Parathyroid adenoma (tissue), 2 donors: ENCODE measurements at regions not wholly inside any gene's neighbourhood (a gene's known extent, or its start where the extent isn't known, plus 50 kb on each side); places are given as distances from the start of the nearest gene placed in this dataset.

ENCODE experiments used
- H2AFZ ChIP-seq: fragments of 300-600 bp; sonication (generic); one replicate; pipeline ENCODE4 v1.7.0; 2017; ENCODE audit warnings: antibody characterized with exemption, mild to moderate bottlenecking
- H3K27ac ChIP-seq: fragments of 300-600 bp; sonication (generic); one replicate; pipeline ENCODE4 v1.7.0; 2017
- H3K27me3 ChIP-seq: fragments of 300-600 bp; sonication (generic); one replicate; pipeline ENCODE4 v1.7.0; 2017; ENCODE audit warnings: low read length; ENCODE audit not compliant: control insufficient read depth, insufficient read depth
- H3K36me3 ChIP-seq: fragments of 300-600 bp; sonication (generic); one replicate; pipeline ENCODE4 v1.7.0; 2017; ENCODE audit warnings: low read length; ENCODE audit not compliant: control insufficient read depth, insufficient read depth
- H3K4me1 ChIP-seq: fragments of 300-600 bp; sonication (generic); one replicate; pipeline ENCODE4 v1.7.0; 2017; ENCODE audit warnings: control low read depth
- H3K4me2 ChIP-seq: fragments of 300-600 bp; sonication (generic); one replicate; pipeline ENCODE4 v1.7.0; 2017; ENCODE audit warnings: low read length
- H3K4me3 ChIP-seq: fragments of 300-600 bp; sonication (generic); one replicate; pipeline ENCODE4 v1.7.0; 2017; ENCODE audit warnings: low read depth, low read length
- H3K79me2 ChIP-seq: fragments of 300-600 bp; sonication (generic); one replicate; pipeline ENCODE4 v1.7.0; 2017; ENCODE audit warnings: control low read depth
- H3K9ac ChIP-seq: fragments of 300-600 bp; sonication (generic); one replicate; pipeline ENCODE4 v1.7.0; 2017; ENCODE audit warnings: mild to moderate bottlenecking
- H3K9me3 ChIP-seq: fragments of 300-600 bp; sonication (generic); one replicate; pipeline ENCODE4 v1.7.0; 2017; ENCODE audit warnings: low read length; ENCODE audit not compliant: control insufficient read depth
- CTCF ChIP-seq: fragments of 300-600 bp; sonication (generic); IDR thresholded peaks from one replicate; pipeline ENCODE4 v1.7.0; 2017; ENCODE audit warnings: antibody characterized with exemption, mild to moderate bottlenecking
- donor health status: primary hyperparathyroidism.

GRCh38 chr14:86388216-86388615 lies 858.3 kb downstream of the FLRT2 start:
- Histone ChIP-seq H3K79me2 (no peaks in the 10 kb centered on the region), H3K9ac (no peak overlapping the region), H3K4me3 (no peak overlapping the region), H3K9me3 (no peaks in the 10 kb centered on the region), H3K27ac (no peak overlapping the region), H3K4me1 (no peaks in the 10 kb centered on the region), H2AFZ (no peak overlapping the region), H3K27me3 (no peaks in the 10 kb centered on the region), H3K4me2 (no peak overlapping the region), H3K36me3 (no peaks in the 10 kb centered on the region)
- no peak for TF ChIP-seq CTCF

GRCh38 chr14:86373886-86374285 lies 843.9 kb downstream of the FLRT2 start:
- Histone ChIP-seq H3K27me3 (no peaks in the 10 kb centered on the region), H3K36me3 (no peaks in the 10 kb centered on the region), H3K4me2 (no peak overlapping the region), H3K9ac (no peak overlapping the region), H2AFZ (no peak overlapping the region), H3K79me2 (no peaks in the 10 kb centered on the region), H3K4me1 (no peaks in the 10 kb centered on the region), H3K9me3 (no peaks in the 10 kb centered on the region), H3K4me3 (no peak overlapping the region), H3K27ac (no peak overlapping the region)
- no peak for TF ChIP-seq CTCF

- no peak overlapping the region for H2AFZ ChIP-seq
- H3K4me3 ChIP-seq, result no peak overlapping the region
- no peak for TF ChIP-seq CTCF
- no peaks in the 10 kb centered on the region for H3K9me3 ChIP-seq
- no peak overlapping the region for H3K9ac ChIP-seq
- no peaks in the 10 kb centered on the region for H3K4me1 ChIP-seq
- H3K27me3 ChIP-seq, result no peaks in the 10 kb centered on the region
- H3K36me3 ChIP-seq, result no peaks in the 10 kb centered on the region
- H3K4me2 ChIP-seq, result no peak overlapping the region
- H3K27ac ChIP-seq, result no peak overlapping the region
- H3K79me2 ChIP-seq, result no peaks in the 10 kb centered on the region
These were observed 842.5 kb downstream of the FLRT2 start for GRCh38 chr14:86372402-86372801.

GRCh38 chr14:86364634-86365033 lies 834.7 kb downstream of the FLRT2 start:
- Histone ChIP-seq H3K36me3 (no peaks in the 10 kb centered on the region), H3K27ac (no peak overlapping the region), H2AFZ (no peak overlapping the region), H3K27me3 (no peaks in the 10 kb centered on the region), H3K79me2 (no peaks in the 10 kb centered on the region), H3K9me3 (no peaks in the 10 kb centered on the region), H3K4me2 (no peak overlapping the region), H3K4me3 (no peak overlapping the region), H3K9ac (no peak overlapping the region), H3K4me1 (no peaks in the 10 kb centered on the region)
- no peak for TF ChIP-seq CTCF

- no peaks in the 10 kb centered on the region for H3K36me3 ChIP-seq
These were observed 833.6 kb downstream of the FLRT2 start for GRCh38 chr14:86363576-86363975.

More at GRCh38 chr14:86363576-86363975, 833.6 kb downstream of the FLRT2 start:
- Histone ChIP-seq H3K4me1 (no peaks in the 10 kb centered on the region), H3K4me3 (no peak overlapping the region), H3K27ac (no peak overlapping the region), H3K79me2 (no peaks in the 10 kb centered on the region), H3K4me2 (no peak overlapping the region), H3K27me3 (no peaks in the 10 kb centered on the region), H3K9ac (no peak overlapping the region), H2AFZ (no peak overlapping the region), H3K9me3 (no peaks in the 10 kb centered on the region)
- no peak for TF ChIP-seq CTCF
